ENCODE measurements at regions not wholly inside any gene's neighbourhood (a gene's known extent, or its start where the extent isn't known, plus 50 kb on each side); places are given as distances from the start of the nearest gene placed in this dataset.

GRCh38 chr16:72332926-72333325, 161.0 kb upstream of the PMFBP1 start:
- TF ChIP-seq POLR2A (IDR thresholded peaks at IDR 0.05) (no peak), CTCF (IDR thresholded peaks at IDR 0.05) (no peak), POLR2AphosphoS5 (IDR thresholded peaks at IDR 0.05) (no peak)
